Transverse colon (tissue), 4 donors: ENCODE measurements at regions not wholly inside any gene's neighbourhood (a gene's known extent, or its start where the extent isn't known, plus 50 kb on each side); places are given as distances from the start of the nearest gene placed in this dataset.

Experiments
- DNase-seq: peaks from one replicate; pipeline ENCODE4 v3.0.0-alpha.2; 2019
- H3K27ac ChIP-seq, 4 donors: fragments of 200-600 bp; sonication (generic); 2 replicates each; pipeline ENCODE4 v1.5.1; 2016 to 2018; ENCODE audit warnings: inconsistent platforms in 4 of 4
- H3K27me3 ChIP-seq: fragments of 200-600 bp; sonication (generic); 2 replicates; pipeline ENCODE4 v1.5.1; 2017; ENCODE audit warnings: inconsistent platforms
- H3K36me3 ChIP-seq, 4 donors: fragments of 200-600 bp; sonication (generic); 2 replicates each; pipeline ENCODE4 v1.5.1; 2017 to 2019; ENCODE audit warnings: inconsistent platforms in 4 of 4
- H3K4me1 ChIP-seq, 4 donors: fragments of 200-600 bp; sonication (generic); 2 replicates each; pipeline ENCODE4 v1.5.1; 2017 to 2020; ENCODE audit warnings: inconsistent platforms in 4 of 4
- H3K4me3 ChIP-seq, 4 donors: fragments of 200-600 bp; sonication (generic); 1 replicate in 1 of 4; 2 replicates in 3 of 4; pipeline versions ENCODE4 v1.5.1 to v1.6.1; 2017 to 2019; ENCODE audit warnings: inconsistent platforms in 4 of 4
- H3K9me3 ChIP-seq, 2 donors: fragments of 200-600 bp; sonication (generic); 2 replicates each; pipeline ENCODE4 v1.5.1; 2017 to 2019; ENCODE audit warnings: inconsistent platforms in 2 of 2
- CTCF ChIP-seq, 5 experiments: fragments of 200-600 bp in 3 of 5; fragments of 450-650 bp in 2 of 5; sonication (generic) in 3 of 5; IDR thresholded peaks; 1 replicate in 2 of 5; 2 replicates in 3 of 5; pipeline ENCODE4 v1.5.1; 2016 to 2017; ENCODE audit warnings: antibody characterized with exemption in 5 of 5, inconsistent platforms in 3 of 5, mild to moderate bottlenecking in 2 of 5, moderate library complexity in 1 of 5
- EP300 ChIP-seq: sonication (generic); formaldehyde crosslinking; IDR thresholded peaks from one replicate; pipeline ENCODE4 v1.6.1; 2017; ENCODE audit warnings: antibody characterized with exemption, low read depth
- POLR2A ChIP-seq: fragments of 450-650 bp; IDR thresholded peaks from one replicate; pipeline ENCODE4 v1.6.1; 2016; ENCODE audit warnings: antibody characterized with exemption, mild to moderate bottlenecking, moderate library complexity
- POLR2AphosphoS5 ChIP-seq, 3 donors: sonication (generic); formaldehyde crosslinking; IDR thresholded peaks; one replicate each; pipeline ENCODE4 v1.6.1; 2016; ENCODE audit warnings: antibody characterized with exemption in 3 of 3
- WGBS, 2 donors: methylation state at CpG; one replicate each; pipeline ENCODE4 v1.1.5; 2018; ENCODE audit warnings: low coverage in 1 of 2; 5-methylcytosine and 5-hydroxymethylcytosine counted together
- in situ Hi-C, 4 donors: fragments of 200-750 bp; cut with MboI; loops; one replicate each; pipeline versions ENCODE4 v1.15.0 to v1.15.1; 2017; ENCODE audit warnings: low sequenced_read_pairs in 3 of 4, low pct_ligation_motif_present in 1 of 4, low pct_unique_long_range_greater_than_20kb in 1 of 4
- intact Hi-C: fragments of 100-400 bp; cut with DNase I; formaldehyde crosslinking; loops from one replicate; pipeline ENCODE4 v1.15.1; 2023; ENCODE audit warnings: low total_unique reads

- Histone ChIP-seq H3K9me3 (no peaks in the 10 kb centered on the region), H3K4me1 (no peaks in the 10 kb centered on the region), H3K27me3 (no peaks in the 10 kb centered on the region), H3K27ac (no peak overlapping the region), H3K36me3 (no peaks in the 10 kb centered on the region), H3K4me3 (no peak overlapping the region)
- in situ Hi-C loops: loop anchor here in 2 of 4 donors (25.0 kb wide), 3 partner anchors 374 to 949 kb away; partner anchors contain the start of gene ANKRD50 (in 1 of the 2)
- DNase-seq: no peak
- intact Hi-C loops: no loop called here
- TF ChIP-seq CTCF (IDR thresholded peaks at IDR 0.05): no peak
- no peak for TF ChIP-seq EP300
- no peak for TF ChIP-seq POLR2AphosphoS5 (IDR thresholded peaks at IDR 0.05)
- TF ChIP-seq POLR2A: no peak
- 50% methylated on average over 3 of the region's 3 CpGs for WGBS, 2 donors
Measured at GRCh38 chr4:124337874-124338273, 374.7 kb downstream of the ANKRD50 start.

- in situ Hi-C loops (loop anchor here in 2 of 4 donors (25.0 kb wide), 3 partner anchors 369 to 944 kb away; partner anchors contain the start of gene ANKRD50 (in 1 of the 2)), intact Hi-C loops (no loop called here)
- Histone ChIP-seq H3K27ac (no peak overlapping the region), H3K27me3 (no peaks in the 10 kb centered on the region), H3K4me3 (no peak overlapping the region), H3K4me1 (no peaks in the 10 kb centered on the region), H3K9me3 (no peaks in the 10 kb centered on the region), H3K36me3 (no peaks in the 10 kb centered on the region)
- TF ChIP-seq CTCF (IDR thresholded peaks at IDR 0.05) (no peak), POLR2A (no peak), POLR2AphosphoS5 (IDR thresholded peaks at IDR 0.05) (no peak)
- 39 to 45% methylated on average over 3 of the region's 3 CpGs for WGBS, 2 donors
- no peak for DNase-seq
Measured at GRCh38 chr4:124343661-124344171, 368.8 kb downstream of the ANKRD50 start.

- in situ Hi-C loops: loop anchor here in 1 of 4 donors (25.0 kb wide), 1 partner anchor 864 kb away; no protein-coding TSS in a partner anchor
- Histone ChIP-seq H3K4me1 (no peaks in the 10 kb centered on the region), H3K27me3 (no peaks in the 10 kb centered on the region), H3K27ac (no peak overlapping the region), H3K9me3 (no peaks in the 10 kb centered on the region), H3K4me3 (no peak overlapping the region), H3K36me3 (no peaks in the 10 kb centered on the region)
- intact Hi-C loops: no loop called here
- WGBS, 2 donors: 80 to 86% methylated on average over 1 to 3 of the region's 3 CpGs
- TF ChIP-seq CTCF (IDR thresholded peaks at IDR 0.05) (no peak), POLR2A (no peak), EP300 (no peak), POLR2AphosphoS5 (IDR thresholded peaks at IDR 0.05) (no peak)
- DNase-seq: no peak
Measured at GRCh38 chr4:124372916-124373315, 339.6 kb downstream of the ANKRD50 start.

- DNase-seq: no peak
- in situ Hi-C loops: no loop called here
- no peaks in the 10 kb centered on the region for H3K4me1 ChIP-seq
- H3K36me3 ChIP-seq: no peaks in the 10 kb centered on the region
- 23 to 26% methylated on average over 4 of the region's 4 CpGs for WGBS, 2 donors
- intact Hi-C loops: no loop called here
- no peaks in the 10 kb centered on the region for H3K27me3 ChIP-seq
- H3K9me3 ChIP-seq: no peaks in the 10 kb centered on the region
- no peak overlapping the region for H3K4me3 ChIP-seq
- no peak overlapping the region for H3K27ac ChIP-seq
- TF ChIP-seq POLR2AphosphoS5 (IDR thresholded peaks at IDR 0.05) (no peak), EP300 (no peak), CTCF (IDR thresholded peaks at IDR 0.05) (no peak), POLR2A (no peak)
Measured at GRCh38 chr4:124386163-124386562, 326.4 kb downstream of the ANKRD50 start.
